Stromal cell of bone marrow (primary cell): ENCODE measurements at regions not wholly inside any gene's neighbourhood (a gene's known extent, or its start where the extent isn't known, plus 50 kb on each side); places are given as distances from the start of the nearest gene placed in this dataset.
A peak's percentile ranks its signal among the peaks of the same experiment; 100 is the strongest.
"Not testable (repeated sequence)": the region's sequence is repeated elsewhere in the genome, so short reads cannot be mapped to it uniquely, and the experiment has no call there.

Source experiments
- DNase-seq: peaks from one replicate; pipeline ENCODE4 v3.0.0-alpha.2; 2012; ENCODE audit warnings: low read depth

GRCh38 chrX:124181515-124181914 is 150.9 kb upstream of the TEX13D start:
- DNase-seq = not testable (repeated sequence)

- no peak for DNase-seq
These were observed 142.0 kb upstream of the TEX13D start for GRCh38 chrX:124190440-124190839.

GRCh38 chrX:124194199-124194598 is 138.3 kb upstream of the TEX13D start:
- peak; percentile 11 for DNase-seq

GRCh38 chrX:124194901-124195300 is 137.6 kb upstream of the TEX13D start:
- DNase-seq = no peak

GRCh38 chrX:124203311-124203710 is 129.1 kb upstream of the TEX13D start:
- DNase-seq = no peak

- no peak for DNase-seq
These were observed 123.8 kb upstream of the TEX13D start for GRCh38 chrX:124208660-124209059.

GRCh38 chrX:124209792-124210576 is 122.5 kb upstream of the TEX13D start:
- no peak for DNase-seq

GRCh38 chrX:124211312-124211942 is 121.0 kb upstream of the TEX13D start:
- no peak for DNase-seq

- no peak for DNase-seq
These were observed 119.8 kb upstream of the TEX13D start for GRCh38 chrX:124212622-124213021.

- no peak for DNase-seq
These were observed 116.7 kb upstream of the TEX13D start for GRCh38 chrX:124215786-124216185.

GRCh38 chrX:124216396-124217115 is 115.9 kb upstream of the TEX13D start:
- DNase-seq = no peak

GRCh38 chrX:124217304-124218251 is 114.9 kb upstream of the TEX13D start:
- DNase-seq = no peak

GRCh38 chrX:124223524-124223923 is 108.9 kb upstream of the TEX13D start:
- DNase-seq = no peak

- no peak for DNase-seq
These were observed 107.9 kb upstream of the TEX13D start for GRCh38 chrX:124224528-124224927.

- no peak for DNase-seq
These were observed 106.3 kb upstream of the TEX13D start for GRCh38 chrX:124226129-124226528.

- no peak for DNase-seq
These were observed 103.6 kb upstream of the TEX13D start for GRCh38 chrX:124228849-124229248.

- no peak for DNase-seq
These were observed 103.1 kb upstream of the TEX13D start for GRCh38 chrX:124229374-124229773.

- no peak for DNase-seq
These were observed 101.6 kb upstream of the TEX13D start for GRCh38 chrX:124230655-124231450.

- no peak for DNase-seq
These were observed 101.1 kb upstream of the TEX13D start for GRCh38 chrX:124231451-124231759.

- no peak for DNase-seq
These were observed 99.8 kb upstream of the TEX13D start for GRCh38 chrX:124232523-124233201.

- DNase-seq = no peak
These were observed 98.1 kb upstream of the TEX13D start for GRCh38 chrX:124234348-124234747.
